ENCODE measurements at regions not wholly inside any gene's neighbourhood (a gene's known extent, or its start where the extent isn't known, plus 50 kb on each side); places are given as distances from the start of the nearest gene placed in this dataset.

- Histone ChIP-seq H3K4me3 (ENCODE audit: low read length in 3 of 3) (no peak overlapping the region), H3K36me3 (ENCODE audit: control insufficient read depth in 2 of 3, insufficient read depth in 3 of 3, low read length in 3 of 3) (no peaks in the 10 kb centered on the region), H3K4me1 (ENCODE audit: control insufficient read depth in 2 of 3, insufficient read depth in 2 of 3, low read depth in 1 of 3, low read length in 3 of 3) (peaks cover 0 to 6% (median 0%) of the 10 kb centered on the region in 3 donors), H3K27ac (ENCODE audit: low read depth in 2 of 2, low read length in 2 of 2) (no peak overlapping the region), H3K9me3 (ENCODE audit: control insufficient read depth in 2 of 3, insufficient read depth in 1 of 3, low read length in 3 of 3) (no peaks in the 10 kb centered on the region), H3K9ac (ENCODE audit: low read length in 3 of 3) (no peak overlapping the region), H3K27me3 (ENCODE audit: control insufficient read depth, insufficient read depth, low read length) (no peaks in the 10 kb centered on the region)
- intact Hi-C loops (cut with DNase I), result no loop called here
- no peak for TF ChIP-seq CTCF (IDR thresholded peaks at IDR 0.05; ENCODE audit: borderline replicate concordance, extremely low read depth, insufficient read depth)
- DNase-seq, result peak in 3 of 5 donors; percentile 41 to 81 (median 80)
- FAIRE-seq, result no peak
Observed at GRCh38 chr3:5428607-5429516, 241.4 kb downstream of the EDEM1 start.

- no peak for TF ChIP-seq CTCF (IDR thresholded peaks at IDR 0.05; ENCODE audit: borderline replicate concordance, extremely low read depth, insufficient read depth)
- FAIRE-seq, result no peak
- DNase-seq, result no peak
- H3K27ac ChIP-seq (ENCODE audit: low read depth in 2 of 2, low read length in 2 of 2), result no peak overlapping the region
- intact Hi-C loops (cut with DNase I), result no loop called here
- H3K4me1 ChIP-seq (ENCODE audit: control insufficient read depth in 2 of 3, insufficient read depth in 2 of 3, low read depth in 1 of 3, low read length in 3 of 3), result peaks cover 0 to 6% (median 0%) of the 10 kb centered on the region in 3 donors
- H3K27me3 ChIP-seq (ENCODE audit: control insufficient read depth, insufficient read depth, low read length), result no peaks in the 10 kb centered on the region
- no peaks in the 10 kb centered on the region for H3K9me3 ChIP-seq (ENCODE audit: control insufficient read depth in 2 of 3, insufficient read depth in 1 of 3, low read length in 3 of 3)
- H3K9ac ChIP-seq (ENCODE audit: low read length in 3 of 3), result no peak overlapping the region
- H3K4me3 ChIP-seq (ENCODE audit: low read length in 3 of 3), result no peak overlapping the region
- H3K36me3 ChIP-seq (ENCODE audit: control insufficient read depth in 2 of 3, insufficient read depth in 3 of 3, low read length in 3 of 3), result no peaks in the 10 kb centered on the region
Observed at GRCh38 chr3:5429517-5429890, 242.0 kb downstream of the EDEM1 start.

- Histone ChIP-seq H3K9me3 (ENCODE audit: control insufficient read depth in 2 of 3, insufficient read depth in 1 of 3, low read length in 3 of 3) (no peaks in the 10 kb centered on the region), H3K27ac (ENCODE audit: low read depth in 2 of 2, low read length in 2 of 2) (no peak overlapping the region), H3K36me3 (ENCODE audit: control insufficient read depth in 2 of 3, insufficient read depth in 3 of 3, low read length in 3 of 3) (no peaks in the 10 kb centered on the region), H3K4me3 (ENCODE audit: low read length in 3 of 3) (no peak overlapping the region), H3K4me1 (ENCODE audit: control insufficient read depth in 2 of 3, insufficient read depth in 2 of 3, low read depth in 1 of 3, low read length in 3 of 3) (peaks cover 0 to 5% (median 0%) of the 10 kb centered on the region in 3 donors), H3K27me3 (ENCODE audit: control insufficient read depth, insufficient read depth, low read length) (no peaks in the 10 kb centered on the region), H3K9ac (ENCODE audit: low read length in 3 of 3) (no peak overlapping the region)
- intact Hi-C loops (cut with DNase I), result no loop called here
- TF ChIP-seq CTCF (IDR thresholded peaks at IDR 0.05; ENCODE audit: borderline replicate concordance, extremely low read depth, insufficient read depth), result no peak
- DNase-seq (no peak), FAIRE-seq (no peak)
Observed at GRCh38 chr3:5430701-5431100, 243.2 kb downstream of the EDEM1 start.

All from kidney (tissue), 13 donors.